RWPE1 (cell line): ENCODE measurements at regions not wholly inside any gene's neighbourhood (a gene's known extent, or its start where the extent isn't known, plus 50 kb on each side); places are given as distances from the start of the nearest gene placed in this dataset.

Source experiments
- CTCF ChIA-PET: fragments of 350-600 bp; sonication (Branson Sonifier 250); formaldehyde crosslinking; extraction: SDS; loops from one replicate; lab custom pipeline; 2021; lab: Yijun Ruan, JAX
- POLR2A ChIA-PET: fragments of 400-600 bp; formaldehyde crosslinking; extraction: SDS; loops from one replicate; lab custom pipeline; 2020; ENCODE audit warnings: antibody characterized with exemption; ENCODE audit not compliant: low non-redundant PET; lab: Yijun Ruan, JAX
- DNase-seq: peaks from one replicate; pipeline ENCODE4 v3.0.0; 2012; ENCODE audit warnings: low spot score
- H3K27ac ChIP-seq: fragments of 450-650 bp; 2 replicates; pipeline ENCODE4 v1.5.1; 2017
- CTCF ChIP-seq: fragments of 450-650 bp; conservative IDR thresholded peaks from 2 replicates; pipeline ENCODE4 v1.5.1; 2017; ENCODE audit warnings: low read depth, mild to moderate bottlenecking

- H3K27ac ChIP-seq = no peak overlapping the region
- no peak for DNase-seq
- CTCF ChIA-PET = no interaction called here
- POLR2A ChIA-PET = no interaction called here
- no peak for TF ChIP-seq CTCF
These were observed 142.8 kb downstream of the DACT1 start for GRCh38 chr14:58780605-58781004.

GRCh38 chr14:58782011-58782410 lies 144.2 kb downstream of the DACT1 start:
- CTCF ChIA-PET = interaction anchor here (0.6 kb wide), 2 partner anchors 27 to 82 kb away, joined by 3 read pairs; no protein-coding TSS in a partner anchor
- POLR2A ChIA-PET = no interaction called here
- H3K27ac ChIP-seq = no peak overlapping the region
- no peak for DNase-seq
- TF ChIP-seq CTCF = no peak

- H3K27ac ChIP-seq = no peak overlapping the region
- ChIA-PET POLR2A (no interaction called here), CTCF (no interaction called here)
- no peak for DNase-seq
- TF ChIP-seq CTCF = no peak
These were observed 146.2 kb downstream of the DACT1 start for GRCh38 chr14:58783792-58784511.

- ChIA-PET POLR2A (no interaction called here), CTCF (no interaction called here)
- TF ChIP-seq CTCF = no peak
- H3K27ac ChIP-seq = no peak overlapping the region
- DNase-seq = no peak
These were observed 147.2 kb downstream of the DACT1 start for GRCh38 chr14:58784931-58785330.

GRCh38 chr14:58785701-58786100 lies 147.9 kb downstream of the DACT1 start:
- ChIA-PET CTCF (no interaction called here), POLR2A (no interaction called here)
- no peak for TF ChIP-seq CTCF
- no peak for DNase-seq
- no peak overlapping the region for H3K27ac ChIP-seq

GRCh38 chr14:58787592-58787991 lies 149.8 kb downstream of the DACT1 start:
- CTCF ChIA-PET = interaction anchor here (0.6 kb wide), 1 partner anchor 53 kb away, joined by 3 read pairs; no protein-coding TSS in a partner anchor

More at GRCh38 chr14:58787592-58787991, 149.8 kb downstream of the DACT1 start:
- H3K27ac ChIP-seq = no peak overlapping the region
- TF ChIP-seq CTCF = no peak
- DNase-seq = no peak
- POLR2A ChIA-PET = no interaction called here
